WERI-Rb-1 (cell line): ENCODE measurements at regions not wholly inside any gene's neighbourhood (a gene's known extent, or its start where the extent isn't known, plus 50 kb on each side); places are given as distances from the start of the nearest gene placed in this dataset.

Source experiments
- DNase-seq: peaks from one replicate; pipeline ENCODE4 v3.0.0-alpha.2; 2020
- H3K27ac ChIP-seq: fragments of 250-450 bp; sonication (Bioruptor Pico); 2 replicates; pipeline ENCODE4 v1.5.1; 2020; ENCODE audit warnings: mild to moderate bottlenecking, moderate library complexity
- H3K27me3 ChIP-seq: fragments of 250-450 bp; sonication (Bioruptor Pico); 2 replicates; pipeline ENCODE4 v1.5.1; 2021; ENCODE audit warnings: mild to moderate bottlenecking, low read depth, moderate library complexity; ENCODE audit not compliant: insufficient read depth, severe bottlenecking
- H3K36me3 ChIP-seq: fragments of 250-450 bp; sonication (Bioruptor Pico); 2 replicates; pipeline ENCODE4 v1.5.1; 2020; ENCODE audit warnings: mild to moderate bottlenecking, moderate library complexity
- H3K4me3 ChIP-seq: 2 replicates; pipeline ENCODE4 v1.5.1; 2011; ENCODE audit warnings: low read depth, mild to moderate bottlenecking, control low read depth, low read length
- H3K9me3 ChIP-seq: fragments of 250-450 bp; sonication (Bioruptor Pico); 2 replicates; pipeline ENCODE4 v1.5.1; 2021; ENCODE audit warnings: mild to moderate bottlenecking, moderate library complexity; ENCODE audit not compliant: severe bottlenecking
- TF ChIP-seq, protein P1 (sequence below): IDR thresholded peaks from 2 replicates; pipeline ENCODE4 v1.5.1; 2011; ENCODE audit warnings: low read depth, mild to moderate bottlenecking, control low read depth, inconsistent platforms, low read length

GRCh38 chr1:38242506-38242905 lies 195.9 kb upstream of the POU3F1 start:
- no peak for DNase-seq
- TF ChIP-seq, protein P1, sequence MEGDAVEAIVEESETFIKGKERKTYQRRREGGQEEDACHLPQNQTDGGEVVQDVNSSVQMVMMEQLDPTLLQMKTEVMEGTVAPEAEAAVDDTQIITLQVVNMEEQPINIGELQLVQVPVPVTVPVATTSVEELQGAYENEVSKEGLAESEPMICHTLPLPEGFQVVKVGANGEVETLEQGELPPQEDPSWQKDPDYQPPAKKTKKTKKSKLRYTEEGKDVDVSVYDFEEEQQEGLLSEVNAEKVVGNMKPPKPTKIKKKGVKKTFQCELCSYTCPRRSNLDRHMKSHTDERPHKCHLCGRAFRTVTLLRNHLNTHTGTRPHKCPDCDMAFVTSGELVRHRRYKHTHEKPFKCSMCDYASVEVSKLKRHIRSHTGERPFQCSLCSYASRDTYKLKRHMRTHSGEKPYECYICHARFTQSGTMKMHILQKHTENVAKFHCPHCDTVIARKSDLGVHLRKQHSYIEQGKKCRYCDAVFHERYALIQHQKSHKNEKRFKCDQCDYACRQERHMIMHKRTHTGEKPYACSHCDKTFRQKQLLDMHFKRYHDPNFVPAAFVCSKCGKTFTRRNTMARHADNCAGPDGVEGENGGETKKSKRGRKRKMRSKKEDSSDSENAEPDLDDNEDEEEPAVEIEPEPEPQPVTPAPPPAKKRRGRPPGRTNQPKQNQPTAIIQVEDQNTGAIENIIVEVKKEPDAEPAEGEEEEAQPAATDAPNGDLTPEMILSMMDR, result no peak
- no peaks in the 10 kb centered on the region for H3K36me3 ChIP-seq
- H3K27me3 ChIP-seq, result no peaks in the 10 kb centered on the region
- no peaks in the 10 kb centered on the region for H3K9me3 ChIP-seq
- no peak overlapping the region for H3K4me3 ChIP-seq
- H3K27ac ChIP-seq, result no peak overlapping the region

GRCh38 chr1:38241594-38242334 lies 195.2 kb upstream of the POU3F1 start:
- DNase-seq, result no peak

GRCh38 chr1:38240618-38241017 lies 194.0 kb upstream of the POU3F1 start:
- no peaks in the 10 kb centered on the region for H3K36me3 ChIP-seq
- H3K27me3 ChIP-seq, result no peaks in the 10 kb centered on the region
- TF ChIP-seq, protein P1, result no peak
- no peak overlapping the region for H3K27ac ChIP-seq
- DNase-seq, result no peak
- H3K4me3 ChIP-seq, result no peak overlapping the region
- no peaks in the 10 kb centered on the region for H3K9me3 ChIP-seq

More at GRCh38 chr1:38241594-38242334, 195.2 kb upstream of the POU3F1 start:
- H3K4me3 ChIP-seq, result no peak overlapping the region
- H3K9me3 ChIP-seq, result no peaks in the 10 kb centered on the region
- no peaks in the 10 kb centered on the region for H3K36me3 ChIP-seq
- H3K27me3 ChIP-seq, result no peaks in the 10 kb centered on the region
- TF ChIP-seq, protein P1, result no peak
- no peak overlapping the region for H3K27ac ChIP-seq

- Histone ChIP-seq H3K4me3 (no peak overlapping the region), H3K27me3 (no peaks in the 10 kb centered on the region), H3K9me3 (no peaks in the 10 kb centered on the region), H3K36me3 (no peaks in the 10 kb centered on the region), H3K27ac (no peak overlapping the region)
- DNase-seq, result no peak
- TF ChIP-seq, protein P1, result no peak
Observed at GRCh38 chr1:38239258-38239835, 192.8 kb upstream of the POU3F1 start.

DNA sequence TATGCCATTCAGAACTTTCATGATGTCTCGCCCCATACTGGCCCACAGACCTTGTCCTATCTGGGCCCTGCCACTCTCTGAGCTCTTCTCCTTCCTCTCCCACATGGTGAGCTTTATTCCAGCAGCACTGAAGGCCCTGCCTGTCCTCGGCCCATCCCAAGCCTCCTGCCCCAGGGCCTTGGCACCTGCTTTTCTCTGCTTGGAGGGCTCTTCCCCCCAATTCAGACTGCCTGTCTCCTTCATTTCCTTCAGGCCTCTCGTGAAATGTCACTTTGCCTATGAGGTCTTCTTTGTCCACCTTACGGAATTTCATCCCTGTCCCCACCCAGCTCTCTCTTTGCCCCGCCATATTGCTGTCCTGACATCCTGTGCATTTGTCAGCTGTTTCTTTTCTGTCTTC lies 191.7 kb upstream of the POU3F1 start:
- TF ChIP-seq, protein P1, result no peak
- DNase-seq, result no peak
- Histone ChIP-seq H3K36me3 (no peaks in the 10 kb centered on the region), H3K27ac (no peak overlapping the region), H3K27me3 (no peaks in the 10 kb centered on the region), H3K9me3 (no peaks in the 10 kb centered on the region), H3K4me3 (no peak overlapping the region)
